Activated CD8-positive, alpha-beta T cell treated with anti-CD3 and anti-CD28 coated beads for 36 hours (primary cell): ENCODE measurements at regions not wholly inside any gene's neighbourhood (a gene's known extent, or its start where the extent isn't known, plus 50 kb on each side); places are given as distances from the start of the nearest gene placed in this dataset.
"Not testable (repeated sequence)": the region's sequence is repeated elsewhere in the genome, so short reads cannot be mapped to it uniquely, and the experiment has no call there.

Source experiments
- ATAC-seq: fragments of 200-7000 bp; cut with Tn5 transposase; one replicate; pipeline ENCODE4 v1.10.0; 2021; ENCODE audit warnings: mild to moderate bottlenecking, moderate library complexity
- CTCF ChIA-PET: fragments of 350-600 bp; sonication (Branson Sonifier 250); formaldehyde crosslinking; loops from one replicate; lab custom pipeline; 2021; ENCODE audit warnings: antibody characterized with exemption; lab: Charles Lee
- POLR2A ChIA-PET: fragments of 350-600 bp; sonication (Branson Sonifier 250); formaldehyde crosslinking; loops from one replicate; lab custom pipeline; 2021; ENCODE audit warnings: antibody characterized with exemption; lab: Charles Lee
- DNase-seq: peaks from one replicate; pipeline ENCODE4 v3.0.0-alpha.2; 2020
- H3K27ac Mint-ChIP-seq: one replicate; pipeline ENCODE4 v1.8.0; 2021; ENCODE audit warnings: mild to moderate bottlenecking, mixed read lengths
- H3K27me3 Mint-ChIP-seq: one replicate; pipeline ENCODE4 v1.8.0; 2021; ENCODE audit warnings: mixed read lengths
- H3K36me3 Mint-ChIP-seq: one replicate; pipeline ENCODE4 v1.8.0; 2021; ENCODE audit warnings: low read depth, mixed read lengths
- H3K4me1 Mint-ChIP-seq: one replicate; pipeline ENCODE4 v1.8.0; 2021; ENCODE audit warnings: low read depth, mixed read lengths
- H3K4me3 Mint-ChIP-seq: one replicate; pipeline ENCODE4 v1.8.0; 2021; ENCODE audit warnings: mild to moderate bottlenecking, moderate library complexity, mixed read lengths
- H3K9me3 Mint-ChIP-seq: one replicate; pipeline ENCODE4 v1.8.0; 2021; ENCODE audit warnings: mixed read lengths
- intact Hi-C: fragments of 100-400 bp; cut with micrococcal nuclease; formaldehyde crosslinking; loops from one replicate; pipeline ENCODE4 v1.10.0; 2022
- TF ChIP-seq, protein P1 (sequence below): fragments of 200-600 bp; IDR thresholded peaks from one replicate; pipeline ENCODE4 v1.8.0; 2022; ENCODE audit warnings: antibody characterized with exemption, mild to moderate bottlenecking

DNA sequence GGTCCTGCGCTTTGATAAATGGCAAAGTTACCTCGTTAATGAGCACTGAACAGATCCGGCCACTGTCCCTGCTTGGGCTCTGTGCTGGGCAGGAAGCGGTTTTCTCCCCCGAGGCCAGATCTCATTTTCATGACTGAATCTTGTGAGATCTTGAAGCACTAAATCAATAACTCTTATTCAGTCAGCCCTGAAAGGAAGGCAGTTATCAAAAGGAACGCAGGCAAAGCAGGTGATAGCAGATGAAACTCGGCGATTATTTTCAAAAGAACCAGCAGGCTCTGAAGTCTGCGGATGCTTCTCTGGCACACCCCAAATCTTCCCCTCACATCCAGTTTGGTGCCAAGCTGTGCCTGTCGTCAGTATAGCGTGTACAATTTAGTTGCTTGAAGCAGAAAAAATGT is 228.7 kb downstream of the BAMBI start:
- Mint-ChIP-seq H3K4me1 (no peaks in the 10 kb centered on the region), H3K27ac (no peak overlapping the region), H3K36me3 (no peaks in the 10 kb centered on the region), H3K9me3 (no peaks in the 10 kb centered on the region), H3K27me3 (no peaks in the 10 kb centered on the region), H3K4me3 (no peak overlapping the region)
- no peak for ATAC-seq
- TF ChIP-seq, protein P1, sequence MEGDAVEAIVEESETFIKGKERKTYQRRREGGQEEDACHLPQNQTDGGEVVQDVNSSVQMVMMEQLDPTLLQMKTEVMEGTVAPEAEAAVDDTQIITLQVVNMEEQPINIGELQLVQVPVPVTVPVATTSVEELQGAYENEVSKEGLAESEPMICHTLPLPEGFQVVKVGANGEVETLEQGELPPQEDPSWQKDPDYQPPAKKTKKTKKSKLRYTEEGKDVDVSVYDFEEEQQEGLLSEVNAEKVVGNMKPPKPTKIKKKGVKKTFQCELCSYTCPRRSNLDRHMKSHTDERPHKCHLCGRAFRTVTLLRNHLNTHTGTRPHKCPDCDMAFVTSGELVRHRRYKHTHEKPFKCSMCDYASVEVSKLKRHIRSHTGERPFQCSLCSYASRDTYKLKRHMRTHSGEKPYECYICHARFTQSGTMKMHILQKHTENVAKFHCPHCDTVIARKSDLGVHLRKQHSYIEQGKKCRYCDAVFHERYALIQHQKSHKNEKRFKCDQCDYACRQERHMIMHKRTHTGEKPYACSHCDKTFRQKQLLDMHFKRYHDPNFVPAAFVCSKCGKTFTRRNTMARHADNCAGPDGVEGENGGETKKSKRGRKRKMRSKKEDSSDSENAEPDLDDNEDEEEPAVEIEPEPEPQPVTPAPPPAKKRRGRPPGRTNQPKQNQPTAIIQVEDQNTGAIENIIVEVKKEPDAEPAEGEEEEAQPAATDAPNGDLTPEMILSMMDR: no peak
- CTCF ChIA-PET: no interaction called here
- POLR2A ChIA-PET: no interaction called here
- intact Hi-C loops: no loop called here
- no peak for DNase-seq

DNA sequence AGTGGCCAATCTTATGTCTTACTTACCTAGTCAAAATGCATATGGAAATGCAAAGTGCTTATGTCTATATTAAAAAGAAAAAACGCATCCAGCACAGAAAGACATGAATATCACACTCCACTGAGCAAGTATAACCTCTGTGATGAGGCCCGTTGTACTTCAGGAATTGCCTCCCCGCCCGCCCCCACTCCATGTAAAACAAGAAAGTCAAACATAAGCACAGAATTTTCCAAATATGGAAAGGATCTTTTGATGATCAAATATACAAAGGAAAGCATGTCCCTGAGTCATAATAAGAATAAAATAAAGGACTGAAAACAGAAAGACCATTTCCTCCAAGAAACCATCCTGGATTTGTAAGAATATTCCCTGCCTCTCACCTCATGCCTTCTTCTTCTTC is 229.1 kb downstream of the BAMBI start:
- DNase-seq (no peak), ATAC-seq (no peak)
- H3K9me3 Mint-ChIP-seq: no peaks in the 10 kb centered on the region
- no peaks in the 10 kb centered on the region for H3K4me1 Mint-ChIP-seq
- intact Hi-C loops: no loop called here
- H3K36me3 Mint-ChIP-seq: no peaks in the 10 kb centered on the region
- TF ChIP-seq, protein P1: no peak
- H3K4me3 Mint-ChIP-seq: no peak overlapping the region
- POLR2A ChIA-PET: no interaction called here
- CTCF ChIA-PET: no interaction called here
- H3K27ac Mint-ChIP-seq: no peak overlapping the region
- H3K27me3 Mint-ChIP-seq: peaks cover 2% of the 10 kb centered on the region

DNA sequence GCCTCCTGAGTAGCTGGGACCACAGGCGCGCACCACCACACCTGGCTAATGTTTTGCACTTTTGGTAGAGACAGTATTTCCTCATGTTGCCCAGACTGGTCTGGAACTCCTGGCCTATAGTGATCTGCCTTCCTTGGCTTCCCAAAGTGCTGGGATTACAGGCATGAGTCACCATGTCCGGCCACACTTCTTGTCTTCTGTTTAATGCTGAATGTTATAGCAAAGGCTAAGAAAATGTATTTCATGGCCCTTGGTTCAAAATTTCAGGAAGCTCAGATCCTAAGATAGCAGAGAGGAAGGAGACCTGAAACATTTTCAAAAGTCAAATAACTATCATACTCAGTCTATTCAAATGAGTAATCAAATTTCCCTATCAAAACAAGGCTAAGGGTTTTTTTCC is 229.6 kb downstream of the BAMBI start:
- ChIA-PET POLR2A (interaction anchor here (1.5 kb wide), 1 partner anchor 24 kb away, joined by 3 read pairs; no protein-coding TSS in a partner anchor), CTCF (no interaction called here)
- intact Hi-C loops: no loop called here
- TF ChIP-seq, protein P1: no peak
- Mint-ChIP-seq H3K27ac (no peak overlapping the region), H3K27me3 (peaks cover 2% of the 10 kb centered on the region), H3K4me3 (no peak overlapping the region), H3K9me3 (no peaks in the 10 kb centered on the region), H3K4me1 (no peaks in the 10 kb centered on the region), H3K36me3 (no peaks in the 10 kb centered on the region)
- ATAC-seq: no peak
- DNase-seq: no peak

DNA sequence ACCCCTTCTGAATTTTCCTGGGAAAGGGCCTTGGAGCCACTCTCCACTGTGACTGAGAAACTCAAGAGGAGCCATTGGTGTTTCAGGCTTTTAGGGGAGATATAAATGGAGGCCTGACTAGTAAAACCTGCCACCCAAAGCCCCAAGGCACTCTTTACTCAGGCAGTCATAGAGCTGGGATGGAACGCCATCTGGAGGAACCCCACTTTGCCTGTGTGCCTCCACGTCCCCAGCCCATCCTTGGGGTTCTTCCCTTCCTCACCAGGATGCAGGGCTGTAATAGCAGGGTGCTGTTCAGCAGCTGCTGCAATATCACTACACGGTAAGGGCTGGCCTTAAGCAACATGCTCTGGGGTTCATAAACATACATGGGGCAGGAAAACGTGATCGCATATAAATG is 232.6 kb downstream of the BAMBI start:
- ChIA-PET POLR2A (no interaction called here), CTCF (no interaction called here)
- H3K27ac Mint-ChIP-seq: no peak overlapping the region
- DNase-seq: no peak
- no peaks in the 10 kb centered on the region for H3K9me3 Mint-ChIP-seq
- H3K27me3 Mint-ChIP-seq: peaks cover 2% of the 10 kb centered on the region
- ATAC-seq: no peak
- TF ChIP-seq, protein P1: no peak
- H3K4me3 Mint-ChIP-seq: no peak overlapping the region
- intact Hi-C loops: no loop called here
- H3K4me1 Mint-ChIP-seq: no peaks in the 10 kb centered on the region
- no peaks in the 10 kb centered on the region for H3K36me3 Mint-ChIP-seq

DNA sequence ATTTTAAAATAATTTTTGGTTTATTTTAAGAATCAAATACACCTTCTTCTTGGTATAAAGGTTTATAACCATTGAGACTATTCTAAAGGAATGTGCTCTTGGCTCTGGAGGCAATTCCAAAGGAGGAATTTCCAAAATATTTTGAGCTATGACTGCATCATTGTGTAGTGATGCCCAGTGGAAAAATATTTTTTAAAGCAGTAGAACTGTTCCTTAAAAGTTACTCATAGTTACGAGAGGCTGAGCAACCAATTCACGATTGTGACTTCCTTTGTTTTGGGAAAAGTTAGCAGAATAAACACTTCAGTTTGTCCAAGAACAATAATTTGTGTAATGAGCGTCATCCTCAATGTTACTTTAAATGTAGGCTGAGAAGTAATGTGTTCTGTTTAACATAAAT is 233.6 kb downstream of the BAMBI start:
- POLR2A ChIA-PET: no interaction called here
- ATAC-seq (no peak), DNase-seq (no peak)
- Mint-ChIP-seq H3K27ac (no peak overlapping the region), H3K4me3 (no peak overlapping the region), H3K9me3 (no peaks in the 10 kb centered on the region), H3K27me3 (peaks cover 2% of the 10 kb centered on the region), H3K36me3 (no peaks in the 10 kb centered on the region), H3K4me1 (no peaks in the 10 kb centered on the region)
- TF ChIP-seq, protein P1: no peak
- intact Hi-C loops: no loop called here
- CTCF ChIA-PET: interaction anchor here (0.6 kb wide), 1 partner anchor 10 kb away, joined by 3 read pairs; no protein-coding TSS in a partner anchor

DNA sequence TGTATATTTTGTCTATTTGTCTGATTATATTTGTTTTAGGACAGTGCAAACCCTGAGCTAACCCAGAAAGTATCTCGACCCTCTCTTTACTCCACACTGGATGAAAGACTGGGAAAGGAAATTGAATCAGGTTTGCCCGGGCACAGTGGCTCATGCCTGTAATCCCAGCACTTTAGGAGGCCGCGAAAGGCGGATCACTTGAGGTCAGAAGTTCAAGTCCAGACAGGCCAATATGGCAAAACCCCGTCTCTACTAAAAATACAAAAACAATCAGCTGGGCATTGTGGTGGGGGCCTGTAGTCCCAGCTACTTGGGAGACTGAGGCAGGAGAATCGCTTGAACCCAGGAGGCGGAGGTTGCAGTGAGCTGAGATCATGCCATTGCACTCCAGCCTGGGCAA is 234.2 kb downstream of the BAMBI start:
- H3K27ac Mint-ChIP-seq, H3K27me3 Mint-ChIP-seq, POLR2A ChIA-PET, DNase-seq, CTCF ChIA-PET, intact Hi-C loops, ATAC-seq, H3K9me3 Mint-ChIP-seq, H3K4me1 Mint-ChIP-seq, H3K36me3 Mint-ChIP-seq, H3K4me3 Mint-ChIP-seq: not testable (repeated sequence)
